Activated T-cell treated with anti-CD3 and anti-CD28 coated beads, Interleukin-2, amount 50 U/mL, for 4 hours (primary cell): ENCODE measurements at regions not wholly inside any gene's neighbourhood (a gene's known extent, or its start where the extent isn't known, plus 50 kb on each side); places are given as distances from the start of the nearest gene placed in this dataset.

Experiments
- ATAC-seq, 2 donors: fragments of 200-7000 bp; cut with Tn5 transposase; one replicate each; pipeline ENCODE4 v1.10.0; 2021
- DNase-seq: peaks from one replicate; pipeline ENCODE4 v3.0.0-alpha.2; 2020
- H3K27me3 Mint-ChIP-seq: one replicate; pipeline ENCODE4 v1.8.0; 2021; ENCODE audit warnings: low read depth, mixed read lengths
- H3K36me3 Mint-ChIP-seq: one replicate; pipeline ENCODE4 v1.8.0; 2022; ENCODE audit warnings: mixed read lengths; ENCODE audit not compliant: insufficient read depth
- H3K4me1 Mint-ChIP-seq: one replicate; pipeline ENCODE4 v1.8.0; 2021; ENCODE audit warnings: low read depth, mixed read lengths
- H3K4me3 Mint-ChIP-seq: one replicate; pipeline ENCODE4 v1.8.0; 2021; ENCODE audit warnings: mild to moderate bottlenecking, moderate library complexity, mixed read lengths
- H3K9me3 Mint-ChIP-seq: one replicate; pipeline ENCODE4 v1.8.0; 2021; ENCODE audit warnings: mixed read lengths

GRCh38 chr3:177597311-177598096, 400.2 kb upstream of the TBL1XR1 start:
- H3K4me3 Mint-ChIP-seq = peak overlapping the region; percentile 63
- no peaks in the 10 kb centered on the region for H3K27me3 Mint-ChIP-seq
- DNase-seq (no peak), ATAC-seq (peak; percentile 61 to 69)
- H3K9me3 Mint-ChIP-seq = no peaks in the 10 kb centered on the region
- no peaks in the 10 kb centered on the region for H3K36me3 Mint-ChIP-seq
- peaks cover 80% of the 10 kb centered on the region for H3K4me1 Mint-ChIP-seq

- H3K4me1 Mint-ChIP-seq = peaks cover 87% of the 10 kb centered on the region
- no peak for DNase-seq
- H3K9me3 Mint-ChIP-seq = no peaks in the 10 kb centered on the region
- H3K4me3 Mint-ChIP-seq = peak overlapping the region; percentile 63
- H3K27me3 Mint-ChIP-seq = no peaks in the 10 kb centered on the region
- no peak for ATAC-seq
- H3K36me3 Mint-ChIP-seq = no peaks in the 10 kb centered on the region
These were observed 401.0 kb upstream of the TBL1XR1 start for GRCh38 chr3:177598097-177598833.

- ATAC-seq (no peak), DNase-seq (no peak)
- H3K27me3 Mint-ChIP-seq = no peaks in the 10 kb centered on the region
- H3K4me1 Mint-ChIP-seq = peaks cover 87% of the 10 kb centered on the region
- no peaks in the 10 kb centered on the region for H3K36me3 Mint-ChIP-seq
- no peak overlapping the region for H3K4me3 Mint-ChIP-seq
- H3K9me3 Mint-ChIP-seq = no peaks in the 10 kb centered on the region
These were observed 402.0 kb upstream of the TBL1XR1 start for GRCh38 chr3:177599326-177599725.

GRCh38 chr3:177599837-177600236, 402.6 kb upstream of the TBL1XR1 start:
- Mint-ChIP-seq H3K4me3 (no peak overlapping the region), H3K9me3 (peaks cover under 1% of the 10 kb centered on the region), H3K4me1 (peaks cover 83% of the 10 kb centered on the region), H3K36me3 (no peaks in the 10 kb centered on the region), H3K27me3 (no peaks in the 10 kb centered on the region)
- no peak for DNase-seq
- no peak for ATAC-seq

- peaks cover 82% of the 10 kb centered on the region for H3K4me1 Mint-ChIP-seq
- H3K27me3 Mint-ChIP-seq = no peaks in the 10 kb centered on the region
- H3K4me3 Mint-ChIP-seq = no peak overlapping the region
- no peak for DNase-seq
- no peaks in the 10 kb centered on the region for H3K36me3 Mint-ChIP-seq
- ATAC-seq = no peak
- peaks cover 5% of the 10 kb centered on the region for H3K9me3 Mint-ChIP-seq
These were observed 403.1 kb upstream of the TBL1XR1 start for GRCh38 chr3:177600411-177600810.

- Mint-ChIP-seq H3K9me3 (peaks cover 5% of the 10 kb centered on the region), H3K4me3 (no peak overlapping the region), H3K36me3 (no peaks in the 10 kb centered on the region), H3K27me3 (no peaks in the 10 kb centered on the region), H3K4me1 (peaks cover 74% of the 10 kb centered on the region)
- ATAC-seq = no peak
- no peak for DNase-seq
These were observed 403.9 kb upstream of the TBL1XR1 start for GRCh38 chr3:177601152-177601551.

- Mint-ChIP-seq H3K9me3 (peaks cover 5% of the 10 kb centered on the region), H3K4me1 (peaks cover 62% of the 10 kb centered on the region), H3K36me3 (no peaks in the 10 kb centered on the region), H3K4me3 (no peak overlapping the region), H3K27me3 (no peaks in the 10 kb centered on the region)
- no peak for ATAC-seq
- no peak for DNase-seq
These were observed 405.4 kb upstream of the TBL1XR1 start for GRCh38 chr3:177602601-177603147.

- H3K36me3 Mint-ChIP-seq = no peaks in the 10 kb centered on the region
These were observed 405.9 kb upstream of the TBL1XR1 start for GRCh38 chr3:177603148-177603603.

GRCh38 chr3:177604181-177604580, 406.9 kb upstream of the TBL1XR1 start:
- DNase-seq (no peak), ATAC-seq (no peak)
- H3K4me3 Mint-ChIP-seq = no peak overlapping the region
- no peaks in the 10 kb centered on the region for H3K27me3 Mint-ChIP-seq
- H3K4me1 Mint-ChIP-seq = peaks cover 47% of the 10 kb centered on the region
- peaks cover 5% of the 10 kb centered on the region for H3K9me3 Mint-ChIP-seq
- no peaks in the 10 kb centered on the region for H3K36me3 Mint-ChIP-seq

More at GRCh38 chr3:177603148-177603603, 405.9 kb upstream of the TBL1XR1 start:
- peak in 1 of 2 donors; percentile 58 for ATAC-seq
- DNase-seq = no peak
- H3K4me3 Mint-ChIP-seq = no peak overlapping the region
- H3K9me3 Mint-ChIP-seq = peaks cover 5% of the 10 kb centered on the region
- H3K4me1 Mint-ChIP-seq = peaks cover 57% of the 10 kb centered on the region
- no peaks in the 10 kb centered on the region for H3K27me3 Mint-ChIP-seq

- no peaks in the 10 kb centered on the region for H3K36me3 Mint-ChIP-seq
- ATAC-seq (no peak), DNase-seq (no peak)
- H3K4me1 Mint-ChIP-seq = peaks cover 27% of the 10 kb centered on the region
- H3K9me3 Mint-ChIP-seq = peaks cover 5% of the 10 kb centered on the region
- no peak overlapping the region for H3K4me3 Mint-ChIP-seq
- H3K27me3 Mint-ChIP-seq = no peaks in the 10 kb centered on the region
These were observed 409.6 kb upstream of the TBL1XR1 start for GRCh38 chr3:177606891-177607290.

- H3K36me3 Mint-ChIP-seq = no peaks in the 10 kb centered on the region
- H3K9me3 Mint-ChIP-seq = peaks cover 5% of the 10 kb centered on the region
- no peaks in the 10 kb centered on the region for H3K27me3 Mint-ChIP-seq
- H3K4me3 Mint-ChIP-seq = no peak overlapping the region
- ATAC-seq = no peak
- H3K4me1 Mint-ChIP-seq = peaks cover 20% of the 10 kb centered on the region
- no peak for DNase-seq
These were observed 410.3 kb upstream of the TBL1XR1 start for GRCh38 chr3:177607589-177607988.

- Mint-ChIP-seq H3K36me3 (no peaks in the 10 kb centered on the region), H3K4me1 (peaks cover 11% of the 10 kb centered on the region), H3K27me3 (no peaks in the 10 kb centered on the region), H3K9me3 (peaks cover 5% of the 10 kb centered on the region), H3K4me3 (no peak overlapping the region)
- no peak for DNase-seq
- no peak for ATAC-seq
These were observed 411.2 kb upstream of the TBL1XR1 start for GRCh38 chr3:177608443-177608842.

- no peaks in the 10 kb centered on the region for H3K27me3 Mint-ChIP-seq
- peaks cover 8% of the 10 kb centered on the region for H3K4me1 Mint-ChIP-seq
- ATAC-seq = no peak
- H3K4me3 Mint-ChIP-seq = no peak overlapping the region
- peaks cover 2% of the 10 kb centered on the region for H3K36me3 Mint-ChIP-seq
- DNase-seq = no peak
- peaks cover 9% of the 10 kb centered on the region for H3K9me3 Mint-ChIP-seq
These were observed 412.3 kb upstream of the TBL1XR1 start for GRCh38 chr3:177609613-177610012.

- Mint-ChIP-seq H3K36me3 (peaks cover 2% of the 10 kb centered on the region), H3K4me3 (no peak overlapping the region), H3K4me1 (peaks cover 6% of the 10 kb centered on the region), H3K9me3 (peaks cover 4% of the 10 kb centered on the region), H3K27me3 (no peaks in the 10 kb centered on the region)
- DNase-seq = no peak
- ATAC-seq = no peak
These were observed 413.0 kb upstream of the TBL1XR1 start for GRCh38 chr3:177610262-177610661.
